SK-N-SH treated with all-trans-retinoic acid at 6 μM for 48 hours (cell line): ENCODE measurements at regions not wholly inside any gene's neighbourhood (a gene's known extent, or its start where the extent isn't known, plus 50 kb on each side); places are given as distances from the start of the nearest gene placed in this dataset.

Experiments used
- ATAC-seq: fragments of 200-7000 bp; cut with Tn5 transposase; 3 replicates; pipeline ENCODE4 v1.9.1; 2020; ENCODE audit warnings: mild to moderate bottlenecking, moderate library complexity
- ARNTL ChIP-seq: fragments of 450-650 bp; formaldehyde crosslinking; IDR thresholded peaks from 2 replicates; pipeline ENCODE4 v1.5.0; 2020; ENCODE audit warnings: low read depth, mild to moderate bottlenecking, moderate library complexity, borderline replicate concordance
- BACH2 ChIP-seq: fragments of 250-450 bp; sonication (Bioruptor Pico); IDR thresholded peaks from 2 replicates; pipeline ENCODE4 v1.9.0; 2021; ENCODE audit warnings: mild to moderate bottlenecking, borderline replicate concordance
- ESRRG ChIP-seq: fragments of 250-450 bp; sonication (Bioruptor Pico); IDR thresholded peaks from 2 replicates; pipeline ENCODE4 v1.6.1; 2021; ENCODE audit warnings: mild to moderate bottlenecking
- GLIS3 ChIP-seq: fragments of 250-450 bp; sonication (Bioruptor Pico); IDR thresholded peaks from 2 replicates; pipeline ENCODE4 v1.5.0; 2020; ENCODE audit warnings: mild to moderate bottlenecking, moderate library complexity
- ISL1 ChIP-seq: fragments of 250-450 bp; sonication (Bioruptor Pico); IDR thresholded peaks from 2 replicates; pipeline ENCODE4 v2.1.2; 2022; ENCODE audit warnings: mild to moderate bottlenecking, moderate library complexity
- PPARA ChIP-seq: fragments of 250-450 bp; sonication (Bioruptor Pico); IDR thresholded peaks from 2 replicates; pipeline ENCODE4 v1.5.0; 2020; ENCODE audit warnings: mild to moderate bottlenecking, borderline replicate concordance
- RARB ChIP-seq: fragments of 250-450 bp; sonication (Bioruptor Pico); IDR thresholded peaks from 2 replicates; pipeline ENCODE4 v1.8.0; 2021; ENCODE audit warnings: mild to moderate bottlenecking, moderate library complexity
- SNAI2 ChIP-seq: fragments of 250-450 bp; sonication (Bioruptor Pico); IDR thresholded peaks from 2 replicates; pipeline ENCODE4 v1.5.0; 2020; ENCODE audit warnings: mild to moderate bottlenecking, moderate library complexity
- TCF4 ChIP-seq: fragments of 250-450 bp; sonication (Bioruptor Pico); IDR thresholded peaks from 2 replicates; pipeline ENCODE4 v1.8.0; 2021; ENCODE audit warnings: mild to moderate bottlenecking, moderate library complexity, borderline replicate concordance
- TOX ChIP-seq: fragments of 250-450 bp; sonication (Bioruptor Pico); IDR thresholded peaks from 2 replicates; pipeline ENCODE4 v1.8.0; 2021; ENCODE audit warnings: mild to moderate bottlenecking, moderate library complexity, borderline replicate concordance
- ZC3H10 ChIP-seq: fragments of 250-450 bp; sonication (Bioruptor Pico); IDR thresholded peaks from 2 replicates; pipeline ENCODE4 v1.5.1; 2021; ENCODE audit warnings: mild to moderate bottlenecking, moderate library complexity
- ZFP3 ChIP-seq: fragments of 250-450 bp; sonication (Bioruptor Pico); IDR thresholded peaks from 2 replicates; pipeline ENCODE4 v1.5.0; 2020; ENCODE audit warnings: mild to moderate bottlenecking, moderate library complexity
- ZFP30 ChIP-seq: fragments of 450-650 bp; formaldehyde crosslinking; IDR thresholded peaks from 2 replicates; pipeline ENCODE4 v1.5.0; 2022; ENCODE audit warnings: mild to moderate bottlenecking, moderate library complexity
- ZNF565 ChIP-seq: fragments of 450-650 bp; formaldehyde crosslinking; conservative IDR thresholded peaks from 2 replicates; pipeline ENCODE4 v1.5.0; 2020; ENCODE audit warnings: low read depth, mild to moderate bottlenecking, moderate library complexity
- ZNF70 ChIP-seq: fragments of 450-650 bp; formaldehyde crosslinking; IDR thresholded peaks from 2 replicates; pipeline ENCODE4 v1.5.0; 2020; ENCODE audit warnings: mild to moderate bottlenecking, moderate library complexity
- ZNF8 ChIP-seq: fragments of 450-650 bp; formaldehyde crosslinking; IDR thresholded peaks from 2 replicates; pipeline ENCODE4 v1.5.0; 2020; ENCODE audit warnings: mild to moderate bottlenecking, moderate library complexity
- TF ChIP-seq, protein P1 (sequence below): fragments of 250-450 bp; sonication (Bioruptor Pico); IDR thresholded peaks from 2 replicates; pipeline ENCODE4 v1.8.0; 2021; ENCODE audit warnings: low read depth, mild to moderate bottlenecking, moderate library complexity, borderline replicate concordance
- TF ChIP-seq, protein P2 (sequence below): fragments of 250-450 bp; sonication (Bioruptor Pico); IDR thresholded peaks from 2 replicates; pipeline ENCODE4 v1.5.1; 2021; ENCODE audit warnings: mild to moderate bottlenecking, moderate library complexity
- TF ChIP-seq, protein P3 (sequence below): fragments of 250-450 bp; sonication (Bioruptor Pico); IDR thresholded peaks from 2 replicates; pipeline ENCODE4 v1.5.1; 2020; ENCODE audit warnings: low read depth, mild to moderate bottlenecking, moderate library complexity
- TF ChIP-seq, protein P4 (sequence below): fragments of 250-450 bp; sonication (Bioruptor Pico); IDR thresholded peaks from 2 replicates; pipeline ENCODE4 v1.8.0; 2020; ENCODE audit warnings: mild to moderate bottlenecking, moderate library complexity, borderline replicate concordance
- TF ChIP-seq, protein P5 (sequence below): fragments of 250-450 bp; sonication (Bioruptor Pico); IDR thresholded peaks from 2 replicates; pipeline ENCODE4 v1.5.0; 2020; ENCODE audit warnings: mild to moderate bottlenecking, moderate library complexity

DNA sequence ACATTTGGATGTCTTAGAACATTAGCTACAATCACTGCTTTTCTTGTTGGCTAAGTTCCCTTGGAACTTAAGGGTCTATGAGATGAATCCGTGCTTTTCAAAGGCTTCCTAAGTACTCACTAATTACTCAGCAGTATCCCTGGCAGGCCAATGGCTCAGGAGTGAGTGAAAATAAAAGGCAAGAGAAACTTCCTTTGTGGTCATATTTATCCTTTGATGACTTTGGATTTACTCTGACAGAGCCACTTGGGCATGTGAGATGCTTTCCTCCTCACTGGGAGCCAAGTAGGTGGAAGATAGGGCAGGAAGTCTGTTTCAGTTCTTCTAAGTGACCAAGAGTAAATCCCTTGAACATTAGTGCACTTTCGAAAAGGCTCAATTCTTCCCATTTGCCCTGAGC is 224.3 kb upstream of the FOXA2 start:
- no peak for ATAC-seq
- no peak for TF ChIP-seq ISL1 (CRISPR knock-in tag)
- no peak for TF ChIP-seq ARNTL (CRISPR knock-in tag)
- no peak for TF ChIP-seq ZC3H10 (CRISPR knock-in tag)
- no peak for TF ChIP-seq ZFP3 (CRISPR knock-in tag)
- no peak for TF ChIP-seq ZNF70 (CRISPR knock-in tag)
- no peak for TF ChIP-seq GLIS3 (CRISPR knock-in tag)
- TF ChIP-seq, protein P1, sequence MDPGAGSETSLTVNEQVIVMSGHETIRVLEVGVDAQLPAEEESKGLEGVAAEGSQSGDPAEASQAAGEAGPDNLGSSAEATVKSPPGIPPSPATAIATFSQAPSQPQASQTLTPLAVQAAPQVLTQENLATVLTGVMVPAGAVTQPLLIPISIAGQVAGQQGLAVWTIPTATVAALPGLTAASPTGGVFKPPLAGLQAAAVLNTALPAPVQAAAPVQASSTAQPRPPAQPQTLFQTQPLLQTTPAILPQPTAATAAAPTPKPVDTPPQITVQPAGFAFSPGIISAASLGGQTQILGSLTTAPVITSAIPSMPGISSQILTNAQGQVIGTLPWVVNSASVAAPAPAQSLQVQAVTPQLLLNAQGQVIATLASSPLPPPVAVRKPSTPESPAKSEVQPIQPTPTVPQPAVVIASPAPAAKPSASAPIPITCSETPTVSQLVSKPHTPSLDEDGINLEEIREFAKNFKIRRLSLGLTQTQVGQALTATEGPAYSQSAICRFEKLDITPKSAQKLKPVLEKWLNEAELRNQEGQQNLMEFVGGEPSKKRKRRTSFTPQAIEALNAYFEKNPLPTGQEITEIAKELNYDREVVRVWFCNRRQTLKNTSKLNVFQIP (CRISPR knock-in tag) = no peak
- TF ChIP-seq, protein P2, sequence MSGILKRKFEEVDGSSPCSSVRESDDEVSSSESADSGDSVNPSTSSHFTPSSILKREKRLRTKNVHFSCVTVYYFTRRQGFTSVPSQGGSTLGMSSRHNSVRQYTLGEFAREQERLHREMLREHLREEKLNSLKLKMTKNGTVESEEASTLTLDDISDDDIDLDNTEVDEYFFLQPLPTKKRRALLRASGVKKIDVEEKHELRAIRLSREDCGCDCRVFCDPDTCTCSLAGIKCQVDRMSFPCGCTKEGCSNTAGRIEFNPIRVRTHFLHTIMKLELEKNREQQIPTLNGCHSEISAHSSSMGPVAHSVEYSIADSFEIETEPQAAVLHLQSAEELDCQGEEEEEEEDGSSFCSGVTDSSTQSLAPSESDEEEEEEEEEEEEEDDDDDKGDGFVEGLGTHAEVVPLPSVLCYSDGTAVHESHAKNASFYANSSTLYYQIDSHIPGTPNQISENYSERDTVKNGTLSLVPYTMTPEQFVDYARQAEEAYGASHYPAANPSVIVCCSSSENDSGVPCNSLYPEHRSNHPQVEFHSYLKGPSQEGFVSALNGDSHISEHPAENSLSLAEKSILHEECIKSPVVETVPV (CRISPR knock-in tag) = no peak
- no peak for TF ChIP-seq ZNF8 (CRISPR knock-in tag)
- no peak for TF ChIP-seq SNAI2
- TF ChIP-seq, protein P3, sequence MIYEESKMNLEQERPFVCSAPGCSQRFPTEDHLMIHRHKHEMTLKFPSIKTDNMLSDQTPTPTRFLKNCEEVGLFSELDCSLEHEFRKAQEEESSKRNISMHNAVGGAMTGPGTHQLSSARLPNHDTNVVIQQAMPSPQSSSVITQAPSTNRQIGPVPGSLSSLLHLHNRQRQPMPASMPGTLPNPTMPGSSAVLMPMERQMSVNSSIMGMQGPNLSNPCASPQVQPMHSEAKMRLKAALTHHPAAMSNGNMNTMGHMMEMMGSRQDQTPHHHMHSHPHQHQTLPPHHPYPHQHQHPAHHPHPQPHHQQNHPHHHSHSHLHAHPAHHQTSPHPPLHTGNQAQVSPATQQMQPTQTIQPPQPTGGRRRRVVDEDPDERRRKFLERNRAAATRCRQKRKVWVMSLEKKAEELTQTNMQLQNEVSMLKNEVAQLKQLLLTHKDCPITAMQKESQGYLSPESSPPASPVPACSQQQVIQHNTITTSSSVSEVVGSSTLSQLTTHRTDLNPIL (CRISPR knock-in tag) = no peak
- no peak for TF ChIP-seq ZFP30 (CRISPR knock-in tag)
- TF ChIP-seq TOX = no peak
- no peak for TF ChIP-seq TCF4 (CRISPR knock-in tag)
- TF ChIP-seq BACH2 = no peak
- TF ChIP-seq PPARA = no peak

DNA sequence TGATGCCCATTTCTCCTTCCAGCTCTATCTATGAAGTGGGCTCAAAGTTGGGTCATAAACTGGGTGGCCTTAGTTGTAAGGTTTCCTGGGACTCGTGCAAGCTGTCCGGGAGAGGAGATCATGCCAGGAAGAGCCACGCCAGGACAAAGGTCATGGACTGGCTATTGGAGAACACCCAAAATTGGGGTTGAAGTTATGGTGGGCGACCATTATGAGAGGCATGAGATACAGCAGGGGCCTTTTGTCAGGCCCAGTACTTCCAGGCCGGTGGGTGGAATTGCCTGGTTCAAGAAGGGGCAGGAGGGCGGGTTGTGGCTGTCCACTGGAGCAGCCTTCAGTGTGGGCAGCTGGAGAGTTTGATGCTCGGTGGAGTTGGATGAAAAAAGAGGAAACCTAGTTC is 225.1 kb upstream of the SSTR4 start:
- TF ChIP-seq BACH2 (no peak), SNAI2 (no peak), TOX (no peak), ESRRG (CRISPR knock-in tag) (no peak), GLIS3 (CRISPR knock-in tag) (no peak), ISL1 (CRISPR knock-in tag) (no peak), ZNF70 (CRISPR knock-in tag) (no peak), ZC3H10 (CRISPR knock-in tag) (no peak), TCF4 (CRISPR knock-in tag) (no peak), ZFP3 (CRISPR knock-in tag) (no peak), PPARA (no peak), RARB (CRISPR knock-in tag) (no peak)
- TF ChIP-seq, protein P1 (CRISPR knock-in tag) = no peak

DNA sequence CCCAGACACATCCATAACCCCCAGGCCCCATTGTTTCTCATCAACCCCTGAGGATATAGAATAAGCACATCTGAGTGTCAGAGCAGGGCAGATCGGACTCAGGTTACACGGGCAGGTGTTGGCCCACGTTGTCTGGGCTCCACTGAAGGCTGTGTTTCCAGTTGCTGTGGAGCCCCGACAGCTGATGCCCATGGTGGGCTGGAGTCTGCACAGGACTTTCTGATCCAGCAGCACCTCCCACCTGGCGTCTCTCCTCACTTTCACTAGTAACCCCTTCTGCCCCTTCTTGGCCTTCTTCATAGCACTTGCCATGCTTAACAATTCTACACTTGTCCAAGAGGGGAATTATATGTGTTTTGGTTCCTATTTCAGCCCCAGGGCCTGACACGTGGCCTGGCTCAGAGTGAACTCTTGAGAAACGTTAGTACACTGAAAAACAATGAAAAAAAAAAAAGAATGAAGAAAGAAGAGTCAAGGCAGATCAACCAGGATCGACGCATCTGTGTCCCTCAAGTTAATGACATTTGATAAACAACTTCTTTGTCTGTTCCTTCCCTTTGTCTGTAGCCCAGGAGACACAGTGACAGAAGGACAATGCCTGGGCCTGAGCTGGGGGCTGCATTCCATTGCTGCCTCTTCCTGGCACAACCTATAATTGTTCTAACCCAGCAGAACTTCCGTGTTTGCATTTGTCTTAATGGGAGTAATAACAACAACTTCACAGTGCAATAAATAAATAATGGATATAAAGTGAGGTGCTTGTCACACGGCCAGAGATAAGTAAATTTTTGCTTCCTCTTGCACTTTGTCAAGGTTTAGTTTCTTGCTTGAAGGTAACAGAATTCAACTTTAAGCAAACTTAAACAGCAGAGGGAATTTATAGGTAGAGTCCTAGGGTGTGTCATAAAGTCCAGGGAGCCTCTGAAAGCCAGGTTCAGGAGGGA is 224.2 kb upstream of the SSTR4 start:
- TF ChIP-seq ZNF565 (CRISPR knock-in tag) = no peak
- no peak for TF ChIP-seq GLIS3 (CRISPR knock-in tag)
- TF ChIP-seq ESRRG (CRISPR knock-in tag) = no peak
- TF ChIP-seq ZFP30 (CRISPR knock-in tag) = no peak
- no peak for TF ChIP-seq SNAI2
- TF ChIP-seq, protein P4, sequence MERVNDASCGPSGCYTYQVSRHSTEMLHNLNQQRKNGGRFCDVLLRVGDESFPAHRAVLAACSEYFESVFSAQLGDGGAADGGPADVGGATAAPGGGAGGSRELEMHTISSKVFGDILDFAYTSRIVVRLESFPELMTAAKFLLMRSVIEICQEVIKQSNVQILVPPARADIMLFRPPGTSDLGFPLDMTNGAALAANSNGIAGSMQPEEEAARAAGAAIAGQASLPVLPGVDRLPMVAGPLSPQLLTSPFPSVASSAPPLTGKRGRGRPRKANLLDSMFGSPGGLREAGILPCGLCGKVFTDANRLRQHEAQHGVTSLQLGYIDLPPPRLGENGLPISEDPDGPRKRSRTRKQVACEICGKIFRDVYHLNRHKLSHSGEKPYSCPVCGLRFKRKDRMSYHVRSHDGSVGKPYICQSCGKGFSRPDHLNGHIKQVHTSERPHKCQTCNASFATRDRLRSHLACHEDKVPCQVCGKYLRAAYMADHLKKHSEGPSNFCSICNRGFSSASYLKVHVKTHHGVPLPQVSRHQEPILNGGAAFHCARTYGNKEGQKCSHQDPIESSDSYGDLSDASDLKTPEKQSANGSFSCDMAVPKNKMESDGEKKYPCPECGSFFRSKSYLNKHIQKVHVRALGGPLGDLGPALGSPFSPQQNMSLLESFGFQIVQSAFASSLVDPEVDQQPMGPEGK (CRISPR knock-in tag) = no peak
- TF ChIP-seq TOX = no peak
- no peak for TF ChIP-seq ISL1 (CRISPR knock-in tag)
- TF ChIP-seq, protein P5, sequence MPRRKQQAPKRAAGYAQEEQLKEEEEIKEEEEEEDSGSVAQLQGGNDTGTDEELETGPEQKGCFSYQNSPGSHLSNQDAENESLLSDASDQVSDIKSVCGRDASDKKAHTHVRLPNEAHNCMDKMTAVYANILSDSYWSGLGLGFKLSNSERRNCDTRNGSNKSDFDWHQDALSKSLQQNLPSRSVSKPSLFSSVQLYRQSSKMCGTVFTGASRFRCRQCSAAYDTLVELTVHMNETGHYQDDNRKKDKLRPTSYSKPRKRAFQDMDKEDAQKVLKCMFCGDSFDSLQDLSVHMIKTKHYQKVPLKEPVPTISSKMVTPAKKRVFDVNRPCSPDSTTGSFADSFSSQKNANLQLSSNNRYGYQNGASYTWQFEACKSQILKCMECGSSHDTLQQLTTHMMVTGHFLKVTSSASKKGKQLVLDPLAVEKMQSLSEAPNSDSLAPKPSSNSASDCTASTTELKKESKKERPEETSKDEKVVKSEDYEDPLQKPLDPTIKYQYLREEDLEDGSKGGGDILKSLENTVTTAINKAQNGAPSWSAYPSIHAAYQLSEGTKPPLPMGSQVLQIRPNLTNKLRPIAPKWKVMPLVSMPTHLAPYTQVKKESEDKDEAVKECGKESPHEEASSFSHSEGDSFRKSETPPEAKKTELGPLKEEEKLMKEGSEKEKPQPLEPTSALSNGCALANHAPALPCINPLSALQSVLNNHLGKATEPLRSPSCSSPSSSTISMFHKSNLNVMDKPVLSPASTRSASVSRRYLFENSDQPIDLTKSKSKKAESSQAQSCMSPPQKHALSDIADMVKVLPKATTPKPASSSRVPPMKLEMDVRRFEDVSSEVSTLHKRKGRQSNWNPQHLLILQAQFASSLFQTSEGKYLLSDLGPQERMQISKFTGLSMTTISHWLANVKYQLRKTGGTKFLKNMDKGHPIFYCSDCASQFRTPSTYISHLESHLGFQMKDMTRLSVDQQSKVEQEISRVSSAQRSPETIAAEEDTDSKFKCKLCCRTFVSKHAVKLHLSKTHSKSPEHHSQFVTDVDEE = no peak
- TF ChIP-seq, protein P3 (CRISPR knock-in tag) = no peak
- ATAC-seq = no peak

More for the DNA sequence above, 225.1 kb upstream of the SSTR4 start:
- no peak for ATAC-seq
